ENCODE measurements at regions not wholly inside any gene's neighbourhood (a gene's known extent, or its start where the extent isn't known, plus 50 kb on each side); places are given as distances from the start of the nearest gene placed in this dataset.

- CTCF ChIA-PET: no interaction called here
- DNase-seq: no peak
- no peak overlapping the region for H3K4me3 Mint-ChIP-seq
- H3K4me1 Mint-ChIP-seq: no peaks in the 10 kb centered on the region
- H3K27me3 Mint-ChIP-seq: no peaks in the 10 kb centered on the region
- no peaks in the 10 kb centered on the region for H3K36me3 Mint-ChIP-seq (ENCODE audit: low read depth)
- POLR2A ChIA-PET: no interaction called here
- no peak overlapping the region for H3K27ac Mint-ChIP-seq
- H3K9me3 Mint-ChIP-seq: peaks cover 8% of the 10 kb centered on the region
These were observed 52.0 kb upstream of the NPTX2 start for GRCh38 chr7:98565103-98565502.

- ChIA-PET CTCF (no interaction called here), POLR2A (no interaction called here)
- no peaks in the 10 kb centered on the region for H3K4me1 Mint-ChIP-seq
- no peaks in the 10 kb centered on the region for H3K27me3 Mint-ChIP-seq
- no peaks in the 10 kb centered on the region for H3K36me3 Mint-ChIP-seq (ENCODE audit: low read depth)
- H3K4me3 Mint-ChIP-seq: no peak overlapping the region
- no peak overlapping the region for H3K27ac Mint-ChIP-seq
- no peak for DNase-seq
- peaks cover 4% of the 10 kb centered on the region for H3K9me3 Mint-ChIP-seq
These were observed 54.1 kb upstream of the NPTX2 start for GRCh38 chr7:98562871-98563495.

DNA sequence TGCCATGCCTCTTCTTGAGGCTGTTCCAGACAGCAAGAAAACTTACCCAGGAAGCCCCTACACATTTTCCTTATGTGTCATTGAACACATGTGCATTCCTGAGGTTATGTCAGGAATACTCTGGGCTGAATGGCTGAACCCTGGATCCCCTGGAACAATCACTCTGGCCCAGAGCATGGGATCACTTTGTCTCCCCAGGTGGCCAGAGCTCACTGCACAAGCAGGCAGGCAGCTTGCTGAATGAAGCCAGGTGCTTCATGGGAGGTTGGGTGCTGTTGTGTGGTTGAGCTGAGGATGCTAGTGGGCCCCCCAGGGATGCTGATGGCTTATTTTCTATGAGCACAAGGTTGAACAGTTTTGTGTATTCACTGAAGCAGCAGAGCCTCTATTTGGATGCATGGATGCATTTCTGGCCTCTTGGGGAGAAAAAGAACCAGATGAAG is 54.7 kb upstream of the NPTX2 start:
- Mint-ChIP-seq H3K27ac (no peak overlapping the region), H3K36me3 (ENCODE audit: low read depth) (no peaks in the 10 kb centered on the region), H3K9me3 (peaks cover 4% of the 10 kb centered on the region), H3K27me3 (no peaks in the 10 kb centered on the region), H3K4me3 (no peak overlapping the region), H3K4me1 (no peaks in the 10 kb centered on the region)
- POLR2A ChIA-PET: no interaction called here
- DNase-seq: no peak
- CTCF ChIA-PET: no interaction called here

DNA sequence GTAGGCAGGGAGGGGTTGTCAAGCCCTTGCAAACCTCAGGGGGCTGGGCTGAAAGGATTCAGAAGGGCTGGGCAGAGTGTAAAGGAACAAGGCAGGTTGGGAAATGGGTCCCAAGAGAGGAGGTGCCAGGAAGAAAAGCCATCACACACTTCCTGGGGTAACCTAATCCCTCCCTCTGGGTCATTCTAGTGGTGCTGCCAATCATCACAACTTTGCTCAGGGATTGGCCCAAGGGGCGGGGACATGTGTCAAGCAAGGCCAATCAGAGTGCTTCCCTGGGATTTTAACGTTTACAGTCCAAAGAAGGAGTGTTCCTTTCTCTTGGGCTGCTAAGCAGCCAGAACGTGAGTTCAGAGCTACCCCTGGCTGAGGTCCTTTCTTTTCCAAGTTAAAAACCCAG is 57.1 kb upstream of the NPTX2 start:
- H3K4me3 Mint-ChIP-seq: no peak overlapping the region

GRCh38 chr7:98559219-98559618 is 57.9 kb upstream of the NPTX2 start:
- ChIA-PET POLR2A (no interaction called here), CTCF (no interaction called here)
- Mint-ChIP-seq H3K4me1 (no peaks in the 10 kb centered on the region), H3K9me3 (peaks cover 4% of the 10 kb centered on the region), H3K27me3 (no peaks in the 10 kb centered on the region), H3K36me3 (ENCODE audit: low read depth) (no peaks in the 10 kb centered on the region), H3K27ac (no peak overlapping the region), H3K4me3 (no peak overlapping the region)
- DNase-seq: no peak

More for the DNA sequence above, 57.1 kb upstream of the NPTX2 start:
- Mint-ChIP-seq H3K27me3 (no peaks in the 10 kb centered on the region), H3K36me3 (ENCODE audit: low read depth) (no peaks in the 10 kb centered on the region), H3K27ac (no peak overlapping the region), H3K9me3 (peaks cover 4% of the 10 kb centered on the region), H3K4me1 (no peaks in the 10 kb centered on the region)
- ChIA-PET POLR2A (no interaction called here), CTCF (no interaction called here)
- no peak for DNase-seq

DNA sequence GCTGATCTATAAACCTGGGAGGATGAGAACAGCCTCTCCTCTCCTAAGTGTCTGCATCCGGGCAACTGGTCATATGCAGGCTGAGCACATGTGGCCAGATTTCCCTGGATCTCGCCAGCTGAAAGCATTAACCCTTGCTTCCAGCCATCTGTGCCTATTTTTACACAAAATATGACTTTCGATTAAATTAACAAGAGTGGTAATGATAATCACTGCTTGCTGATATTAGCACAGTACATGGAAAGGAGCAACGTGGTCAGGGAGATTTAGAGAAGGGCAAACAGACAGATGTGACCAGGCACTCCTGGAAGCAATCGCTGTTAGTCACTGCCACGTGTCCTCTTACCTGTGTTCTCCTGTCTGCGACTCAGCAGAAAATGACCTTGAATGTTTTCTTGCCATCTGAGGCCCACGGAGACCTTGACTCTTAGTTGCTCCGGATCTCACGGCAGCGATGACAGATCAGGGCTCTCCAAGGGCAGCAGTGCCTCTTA is 59.5 kb upstream of the NPTX2 start:
- no peak for DNase-seq
- POLR2A ChIA-PET: no interaction called here
- CTCF ChIA-PET: no interaction called here

DNA sequence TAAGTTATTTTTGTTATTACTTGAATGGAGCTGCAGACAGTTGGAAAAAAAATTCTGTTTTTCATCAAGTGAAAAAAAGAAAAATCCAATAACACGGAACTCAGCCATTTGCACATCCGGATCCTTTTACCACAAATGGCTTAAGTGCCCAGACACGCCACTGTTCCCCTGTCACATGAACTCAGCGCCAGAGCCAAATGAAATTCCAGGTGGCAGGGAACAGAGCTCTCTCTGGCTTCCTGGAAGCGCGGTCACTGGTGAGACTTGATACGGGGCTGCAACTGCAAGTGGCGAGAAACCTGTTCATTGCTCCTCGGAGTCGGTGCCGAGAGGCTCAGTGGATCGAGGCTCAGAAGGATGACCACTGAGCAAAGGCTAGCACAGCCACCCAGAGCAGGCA is 60.8 kb upstream of the NPTX2 start:
- H3K36me3 Mint-ChIP-seq (ENCODE audit: low read depth): no peaks in the 10 kb centered on the region
- POLR2A ChIA-PET: no interaction called here
- H3K9me3 Mint-ChIP-seq: peaks cover 6% of the 10 kb centered on the region
- no peaks in the 10 kb centered on the region for H3K27me3 Mint-ChIP-seq
- H3K27ac Mint-ChIP-seq: no peak overlapping the region
- DNase-seq: no peak
- CTCF ChIA-PET: no interaction called here
- no peaks in the 10 kb centered on the region for H3K4me1 Mint-ChIP-seq
- H3K4me3 Mint-ChIP-seq: no peak overlapping the region

More for the DNA sequence above, 59.5 kb upstream of the NPTX2 start:
- peaks cover 2% of the 10 kb centered on the region for H3K9me3 Mint-ChIP-seq
- H3K36me3 Mint-ChIP-seq (ENCODE audit: low read depth): no peaks in the 10 kb centered on the region
- no peak overlapping the region for H3K27ac Mint-ChIP-seq
- no peaks in the 10 kb centered on the region for H3K4me1 Mint-ChIP-seq
- no peak overlapping the region for H3K4me3 Mint-ChIP-seq
- no peaks in the 10 kb centered on the region for H3K27me3 Mint-ChIP-seq

GRCh38 chr7:98555403-98555802 is 61.7 kb upstream of the NPTX2 start:
- no peak overlapping the region for H3K4me3 Mint-ChIP-seq
- CTCF ChIA-PET: interaction anchor here (0.6 kb wide), 1 partner anchor 163 kb away, joined by 3 read pairs; no protein-coding TSS in a partner anchor
- no peaks in the 10 kb centered on the region for H3K36me3 Mint-ChIP-seq (ENCODE audit: low read depth)
- H3K4me1 Mint-ChIP-seq: no peaks in the 10 kb centered on the region
- H3K27me3 Mint-ChIP-seq: no peaks in the 10 kb centered on the region
- POLR2A ChIA-PET: no interaction called here
- peaks cover 6% of the 10 kb centered on the region for H3K9me3 Mint-ChIP-seq
- DNase-seq: no peak
- no peak overlapping the region for H3K27ac Mint-ChIP-seq

GRCh38 chr7:98553666-98554065 is 63.4 kb upstream of the NPTX2 start:
- Mint-ChIP-seq H3K9me3 (peaks cover 8% of the 10 kb centered on the region), H3K27ac (no peak overlapping the region), H3K36me3 (ENCODE audit: low read depth) (no peaks in the 10 kb centered on the region), H3K4me3 (no peak overlapping the region), H3K4me1 (no peaks in the 10 kb centered on the region), H3K27me3 (no peaks in the 10 kb centered on the region)
- ChIA-PET CTCF (no interaction called here), POLR2A (interaction anchor here (0.6 kb wide), 1 partner anchor 27 kb away, joined by 3 read pairs; no protein-coding TSS in a partner anchor)
- no peak for DNase-seq

- no peaks in the 10 kb centered on the region for H3K27me3 Mint-ChIP-seq
- DNase-seq: no peak
- peaks cover 11% of the 10 kb centered on the region for H3K9me3 Mint-ChIP-seq
- ChIA-PET CTCF (no interaction called here), POLR2A (no interaction called here)
- H3K27ac Mint-ChIP-seq: no peak overlapping the region
- no peaks in the 10 kb centered on the region for H3K4me1 Mint-ChIP-seq
- no peaks in the 10 kb centered on the region for H3K36me3 Mint-ChIP-seq (ENCODE audit: low read depth)
- no peak overlapping the region for H3K4me3 Mint-ChIP-seq
These were observed 65.3 kb upstream of the NPTX2 start for GRCh38 chr7:98551611-98552273.

DNA sequence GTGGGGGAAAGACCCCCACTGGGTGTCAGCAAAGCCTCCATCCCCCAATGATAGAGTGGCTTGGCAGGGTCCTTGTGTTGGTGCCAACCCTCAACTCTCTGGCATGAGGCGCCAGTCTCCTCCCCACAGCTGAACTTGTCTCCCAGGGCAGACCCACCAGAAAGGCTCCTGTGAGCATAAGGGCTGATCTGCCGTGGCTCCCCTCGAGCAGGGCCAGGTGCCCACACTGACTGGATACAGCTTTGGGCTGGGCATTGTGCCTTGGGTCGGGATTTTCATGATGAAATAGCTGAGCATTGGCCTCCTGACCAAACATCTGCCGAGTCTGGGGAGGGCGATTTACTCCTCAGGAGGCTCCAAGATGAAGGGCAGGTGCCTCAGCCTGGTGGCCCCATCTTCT is 68.1 kb upstream of the NPTX2 start:
- Mint-ChIP-seq H3K27me3 (no peaks in the 10 kb centered on the region), H3K4me3 (no peak overlapping the region), H3K4me1 (no peaks in the 10 kb centered on the region), H3K27ac (no peak overlapping the region), H3K36me3 (ENCODE audit: low read depth) (no peaks in the 10 kb centered on the region), H3K9me3 (peaks cover 11% of the 10 kb centered on the region)
- CTCF ChIA-PET: no interaction called here
- DNase-seq: no peak
- POLR2A ChIA-PET: no interaction called here

- ChIA-PET CTCF (no interaction called here), POLR2A (no interaction called here)
- no peak overlapping the region for H3K4me3 Mint-ChIP-seq
- DNase-seq: no peak
- no peak overlapping the region for H3K27ac Mint-ChIP-seq
- H3K36me3 Mint-ChIP-seq (ENCODE audit: low read depth): no peaks in the 10 kb centered on the region
- no peaks in the 10 kb centered on the region for H3K27me3 Mint-ChIP-seq
- no peaks in the 10 kb centered on the region for H3K4me1 Mint-ChIP-seq
- peaks cover 11% of the 10 kb centered on the region for H3K9me3 Mint-ChIP-seq
These were observed 68.7 kb upstream of the NPTX2 start for GRCh38 chr7:98548370-98548769.

- DNase-seq: no peak
- no peaks in the 10 kb centered on the region for H3K4me1 Mint-ChIP-seq
- POLR2A ChIA-PET: no interaction called here
- no peak overlapping the region for H3K4me3 Mint-ChIP-seq
- CTCF ChIA-PET: no interaction called here
- H3K27me3 Mint-ChIP-seq: no peaks in the 10 kb centered on the region
- H3K9me3 Mint-ChIP-seq: peaks cover 3% of the 10 kb centered on the region
- H3K36me3 Mint-ChIP-seq (ENCODE audit: low read depth): no peaks in the 10 kb centered on the region
- H3K27ac Mint-ChIP-seq: no peak overlapping the region
These were observed 76.0 kb upstream of the NPTX2 start for GRCh38 chr7:98541101-98541500.

GRCh38 chr7:98539865-98540264 is 77.2 kb upstream of the NPTX2 start:
- POLR2A ChIA-PET: no interaction called here
- DNase-seq: no peak
- Mint-ChIP-seq H3K4me3 (no peak overlapping the region), H3K9me3 (peaks cover 7% of the 10 kb centered on the region), H3K27me3 (no peaks in the 10 kb centered on the region), H3K27ac (no peak overlapping the region), H3K4me1 (no peaks in the 10 kb centered on the region), H3K36me3 (ENCODE audit: low read depth) (no peaks in the 10 kb centered on the region)
- CTCF ChIA-PET: no interaction called here
